HG02938 (cell line): ENCODE measurements at regions not wholly inside any gene's neighbourhood (a gene's known extent, or its start where the extent isn't known, plus 50 kb on each side); places are given as distances from the start of the nearest gene placed in this dataset.

Source experiments
- ATAC-seq: cut with Tn5 transposase; IDR thresholded peaks from one replicate; pipeline ENCODE4 v1.9.1; 2021; ENCODE audit warnings: mild to moderate bottlenecking, moderate library complexity; ENCODE audit not compliant: unreplicated experiment

DNA sequence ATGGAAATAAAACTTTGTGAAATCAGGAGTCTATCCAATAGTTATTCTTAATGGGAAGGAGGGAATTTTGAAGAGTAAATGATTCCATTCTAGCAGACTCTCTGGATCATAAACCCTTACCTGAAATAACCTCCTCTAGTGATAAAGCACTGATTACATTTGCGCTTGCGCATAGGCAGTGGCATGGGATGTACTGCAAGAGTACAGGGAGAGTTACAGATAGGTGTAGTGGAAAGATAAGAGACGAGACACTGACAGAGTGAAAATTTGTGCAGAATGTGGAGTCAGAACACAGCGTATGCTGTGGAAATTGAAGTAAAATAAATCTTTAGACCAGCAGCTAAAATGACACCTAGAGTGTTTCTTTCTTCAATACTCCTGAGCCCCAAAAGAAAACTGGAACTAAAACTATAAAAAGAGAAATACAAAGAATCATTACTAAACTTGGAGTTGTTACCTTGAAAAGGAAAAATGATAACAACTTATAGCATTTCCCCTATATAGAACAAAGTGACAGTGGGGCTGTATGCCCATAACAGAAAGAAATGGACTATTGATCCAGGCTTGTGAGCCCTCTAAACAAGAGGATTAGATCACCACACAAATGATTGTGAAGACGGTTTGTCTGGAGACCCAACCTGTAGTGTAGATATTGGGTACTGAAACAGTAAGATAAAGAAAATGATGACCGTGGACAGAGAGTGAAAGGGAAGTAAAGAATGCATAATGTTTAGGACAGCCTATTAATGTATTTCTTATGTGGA is 1471.2 kb upstream of the NUDT12 start:
- no peak for ATAC-seq

DNA sequence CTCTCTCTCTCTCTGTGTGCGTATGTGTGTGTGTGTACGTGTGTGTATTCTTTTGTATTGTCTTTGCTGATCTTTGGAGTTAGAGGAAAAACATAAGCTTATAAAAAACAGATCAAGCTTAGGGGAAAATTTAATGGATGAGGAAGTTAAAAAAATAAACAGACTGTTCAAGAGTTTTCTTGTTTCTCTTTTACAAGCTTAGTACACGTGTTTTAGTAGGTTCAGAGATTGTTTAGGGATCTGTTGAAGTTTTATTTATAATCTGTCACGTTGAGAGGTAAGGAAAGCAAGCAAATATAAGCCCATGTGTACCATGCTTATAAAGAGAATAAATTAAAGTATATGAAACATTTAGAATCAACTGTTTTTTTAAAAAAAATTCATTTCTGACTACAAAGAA is 1470.3 kb upstream of the NUDT12 start:
- no peak for ATAC-seq

DNA sequence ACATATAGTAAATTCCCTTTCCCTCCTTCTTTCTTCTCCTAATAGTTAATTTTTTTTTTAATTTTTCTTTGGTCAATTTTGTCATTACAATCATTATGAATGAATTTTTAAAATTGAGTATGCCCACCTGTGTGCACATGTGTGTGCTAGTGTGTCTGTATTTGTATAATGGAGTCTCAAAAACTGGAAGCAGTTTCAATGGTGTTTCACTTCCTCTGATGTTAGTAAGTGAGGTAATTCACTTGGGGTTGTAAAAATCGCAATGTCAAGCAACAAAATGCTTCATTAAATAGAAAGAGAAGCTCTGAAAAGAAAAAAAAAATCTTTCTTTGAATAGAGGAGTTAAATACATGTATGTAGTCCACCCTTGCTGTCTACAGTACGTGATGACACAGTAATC is 1467.6 kb upstream of the NUDT12 start:
- no peak for ATAC-seq

- ATAC-seq = no peak
These were observed 1452.5 kb upstream of the NUDT12 start for GRCh38 chr5:105015098-105015497.

DNA sequence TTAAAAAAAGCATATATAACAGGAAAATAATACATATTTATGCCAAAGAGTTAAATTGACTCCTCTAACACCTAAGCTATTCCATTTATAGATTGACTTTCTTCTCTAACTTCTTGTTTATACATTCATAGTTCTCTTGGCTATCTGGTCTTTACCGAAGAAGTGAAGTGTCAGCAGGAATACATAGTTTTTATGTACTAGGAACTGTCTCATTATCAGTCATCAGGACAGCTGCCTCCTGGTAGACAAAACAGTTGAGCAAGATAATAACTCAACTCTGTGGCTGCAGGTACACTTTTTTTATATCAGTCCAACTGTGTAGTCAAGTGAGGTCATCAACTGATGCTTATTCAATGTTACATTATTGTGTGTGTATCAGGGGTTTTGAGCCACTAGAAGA is 1436.0 kb upstream of the NUDT12 start:
- no peak for ATAC-seq

DNA sequence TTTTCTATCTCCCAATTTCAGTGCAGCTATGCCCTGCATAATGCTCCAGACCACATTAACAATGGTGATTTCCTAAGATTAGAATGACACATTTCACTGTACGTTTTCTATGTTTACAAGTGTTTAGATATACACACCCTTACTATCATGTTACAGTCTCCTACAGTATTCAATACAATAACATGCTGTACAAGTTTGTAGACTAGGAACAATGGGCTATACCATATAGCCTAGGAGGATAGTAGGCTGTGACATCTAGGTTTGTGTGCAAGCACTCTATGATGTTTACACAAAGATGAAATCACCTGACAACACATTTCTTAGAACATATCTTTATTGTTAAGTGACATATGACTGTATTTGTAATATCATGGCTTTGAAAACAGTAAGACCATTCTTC is 1435.6 kb upstream of the NUDT12 start:
- ATAC-seq = no peak

GRCh38 chr5:104987074-104987473 is 1424.5 kb upstream of the NUDT12 start:
- ATAC-seq = no peak

DNA sequence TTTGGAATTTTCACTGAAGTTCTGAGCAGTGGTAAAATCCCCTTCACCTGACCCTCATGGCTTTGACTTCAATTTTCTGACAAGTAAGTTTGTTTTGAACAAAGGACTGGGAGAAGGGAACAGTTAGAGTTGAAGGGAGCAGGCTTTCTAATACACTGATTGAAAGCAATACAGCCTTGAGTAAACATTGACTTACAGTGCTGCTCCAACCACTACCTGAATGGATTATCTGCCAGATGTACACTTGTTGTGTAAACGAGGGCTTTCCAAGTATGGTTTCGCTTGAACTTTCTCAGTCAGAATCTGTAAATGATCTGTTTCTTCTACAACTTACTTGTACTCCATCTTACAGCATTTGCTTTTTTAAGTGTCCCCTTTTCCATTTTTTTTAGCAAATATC is 1414.9 kb upstream of the NUDT12 start:
- ATAC-seq = no peak

DNA sequence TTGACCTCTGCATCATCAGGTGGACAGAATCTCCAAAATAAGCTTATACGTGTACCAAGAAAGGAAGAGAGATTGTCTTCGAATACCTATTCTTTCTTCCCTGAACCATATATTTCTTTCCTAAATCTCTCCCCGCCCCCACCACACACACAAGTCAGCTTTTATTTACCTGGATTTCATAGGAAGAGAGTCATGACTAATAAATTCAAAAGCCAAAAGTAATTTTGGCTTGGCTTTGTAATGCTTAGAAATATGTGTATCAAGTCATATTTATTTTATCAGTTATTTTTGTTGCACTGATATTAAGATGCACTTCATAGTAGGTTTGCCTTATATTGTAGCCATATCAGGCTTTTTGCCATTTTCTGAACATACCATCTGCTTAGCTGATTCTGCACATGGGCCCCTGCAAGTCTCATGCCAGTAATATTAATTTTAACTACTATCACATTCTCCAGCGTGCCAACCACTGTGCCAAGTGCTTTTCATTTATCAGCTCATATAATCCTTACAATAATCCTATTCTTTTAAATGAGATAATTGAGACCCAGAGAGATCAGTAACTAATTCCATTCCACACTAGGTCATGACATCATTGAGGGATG is 1405.3 kb upstream of the NUDT12 start:
- no peak for ATAC-seq

- no peak for ATAC-seq
These were observed 1402.4 kb upstream of the NUDT12 start for GRCh38 chr5:104965006-104965405.

- no peak for ATAC-seq
These were observed 1392.9 kb upstream of the NUDT12 start for GRCh38 chr5:104955479-104955878.

DNA sequence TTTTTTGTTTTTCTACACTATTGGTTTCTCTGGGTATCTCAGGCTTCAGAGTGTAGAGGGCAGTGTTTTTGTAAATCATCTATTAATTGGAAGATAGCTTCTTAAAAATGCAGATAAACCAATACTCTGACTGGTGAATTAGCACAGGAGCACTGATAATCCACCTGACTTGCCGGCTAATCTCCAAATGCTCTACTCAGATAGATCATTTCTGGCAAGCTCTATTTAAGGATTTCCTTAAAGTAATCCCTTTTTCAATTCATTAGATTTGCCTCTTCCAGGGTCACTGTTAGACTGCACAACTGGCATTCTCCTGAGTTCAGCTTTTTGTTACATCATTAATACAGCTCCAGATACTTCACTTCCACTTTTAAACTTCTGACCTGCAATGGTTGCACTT is 1390.3 kb upstream of the NUDT12 start:
- no peak for ATAC-seq

GRCh38 chr5:104951829-104952228 is 1389.2 kb upstream of the NUDT12 start:
- no peak for ATAC-seq

DNA sequence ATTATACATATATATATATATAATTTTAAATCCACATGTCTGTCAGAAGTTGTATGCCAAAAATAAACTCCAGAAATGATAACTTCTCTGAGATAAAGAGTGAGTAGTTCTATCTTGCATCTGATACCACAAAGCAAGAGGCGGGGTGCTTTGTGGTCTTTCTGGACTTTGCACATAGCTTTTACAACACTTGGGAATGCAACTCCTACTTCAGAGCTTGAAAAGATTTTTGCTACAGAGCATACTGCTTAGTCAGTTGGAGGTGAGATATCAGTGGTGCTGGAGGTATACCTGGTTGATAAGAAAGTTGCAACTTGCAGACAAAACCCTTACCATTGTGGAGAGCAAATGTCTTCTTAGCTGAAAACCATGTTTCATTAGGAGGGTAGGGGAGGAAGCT is 1384.5 kb upstream of the NUDT12 start:
- no peak for ATAC-seq

GRCh38 chr5:104942735-104943134 is 1380.1 kb upstream of the NUDT12 start:
- ATAC-seq = no peak

GRCh38 chr5:104941030-104941645 is 1378.5 kb upstream of the NUDT12 start:
- no peak for ATAC-seq

- no peak for ATAC-seq
These were observed 1375.0 kb upstream of the NUDT12 start for GRCh38 chr5:104937598-104937997.

DNA sequence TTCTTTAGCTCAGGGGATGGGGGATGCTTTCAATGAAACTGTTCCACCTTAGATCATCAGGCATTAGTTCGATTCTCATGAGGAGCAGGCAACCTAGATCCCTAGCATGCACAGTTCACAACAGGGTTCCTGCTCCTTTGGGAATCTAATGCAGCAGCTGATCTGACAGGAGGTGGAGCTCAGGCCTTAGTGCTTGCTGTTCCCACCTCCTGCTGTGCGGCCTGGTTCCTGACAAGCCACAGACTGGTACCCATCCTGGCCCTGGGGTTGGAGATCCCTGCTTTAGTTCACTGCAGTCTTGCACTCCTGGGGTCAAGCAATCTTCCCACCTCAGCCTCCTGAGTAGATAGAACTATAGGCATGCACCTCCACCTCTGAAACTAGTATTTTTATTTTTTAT is 1369.8 kb upstream of the NUDT12 start:
- ATAC-seq = no peak

DNA sequence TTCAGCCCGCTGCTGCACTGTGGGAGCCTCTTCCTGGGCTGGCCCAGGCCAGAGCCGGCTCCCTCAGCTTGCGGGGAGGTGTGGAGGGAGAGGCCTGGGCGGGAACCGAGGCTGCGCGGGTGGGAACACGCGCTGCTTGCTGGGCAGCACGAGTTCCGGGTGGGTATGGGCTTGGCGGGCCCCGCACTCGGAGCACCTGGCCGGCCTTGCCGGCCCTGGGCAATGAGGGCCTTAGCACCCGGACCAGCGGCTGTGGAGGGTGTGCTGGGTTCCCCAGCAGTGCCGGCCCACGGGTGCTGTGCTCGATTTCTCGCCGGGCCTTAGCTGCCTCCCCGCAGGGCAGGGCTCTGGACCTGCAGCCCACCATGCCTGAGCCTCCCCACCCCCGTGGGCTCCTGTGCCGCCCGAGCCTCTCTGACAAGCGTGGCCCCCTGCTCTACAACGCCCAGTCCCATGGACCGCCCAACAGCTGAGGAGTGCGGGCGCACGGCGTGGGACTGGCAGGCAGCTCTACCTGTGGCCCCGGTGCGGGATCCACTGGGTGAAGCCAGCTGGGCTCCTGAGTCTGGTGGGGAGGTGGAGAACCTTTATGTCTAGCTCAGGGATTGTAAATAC is 1366.4 kb upstream of the NUDT12 start:
- ATAC-seq = no peak

- ATAC-seq = no peak
These were observed 1352.6 kb upstream of the NUDT12 start for GRCh38 chr5:104915226-104915625.

GRCh38 chr5:104914536-104915070 is 1352.0 kb upstream of the NUDT12 start:
- no peak for ATAC-seq

GRCh38 chr5:104913841-104914281 is 1351.3 kb upstream of the NUDT12 start:
- no peak for ATAC-seq
